ENCODE measurements at regions not wholly inside any gene's neighbourhood (a gene's known extent, or its start where the extent isn't known, plus 50 kb on each side); places are given as distances from the start of the nearest gene placed in this dataset.

DNA sequence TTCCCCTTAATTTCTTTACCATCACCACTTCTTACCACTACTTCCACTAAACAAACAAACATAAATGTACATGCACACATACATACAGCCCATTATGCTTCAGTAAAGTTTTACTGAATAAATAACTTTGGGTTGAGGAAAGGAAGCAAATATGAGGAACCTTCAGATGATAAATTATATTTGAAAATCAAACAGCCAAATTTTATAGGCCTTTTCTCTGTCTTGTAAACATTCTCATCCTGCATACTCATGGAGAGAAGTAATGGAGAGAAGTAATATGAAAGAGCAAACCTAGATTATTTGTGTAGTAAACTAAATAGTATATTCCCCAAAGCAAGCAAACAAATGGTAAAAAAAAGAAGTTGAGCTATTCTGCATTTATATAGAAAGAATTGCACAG, 658.3 kb upstream of the RORB start (continued):
- TF ChIP-seq, protein P1, sequence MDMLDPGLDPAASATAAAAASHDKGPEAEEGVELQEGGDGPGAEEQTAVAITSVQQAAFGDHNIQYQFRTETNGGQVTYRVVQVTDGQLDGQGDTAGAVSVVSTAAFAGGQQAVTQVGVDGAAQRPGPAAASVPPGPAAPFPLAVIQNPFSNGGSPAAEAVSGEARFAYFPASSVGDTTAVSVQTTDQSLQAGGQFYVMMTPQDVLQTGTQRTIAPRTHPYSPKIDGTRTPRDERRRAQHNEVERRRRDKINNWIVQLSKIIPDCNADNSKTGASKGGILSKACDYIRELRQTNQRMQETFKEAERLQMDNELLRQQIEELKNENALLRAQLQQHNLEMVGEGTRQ (IDR thresholded peaks at IDR 0.05; ENCODE audit: borderline replicate concordance, low read depth, low read length): no peak
- TF ChIP-seq MEF2A (IDR thresholded peaks at IDR 0.05; ENCODE audit: borderline replicate concordance, low read depth): no peak
- TF ChIP-seq SMC3 (IDR thresholded peaks at IDR 0.05; ENCODE audit: low read depth, low read length): no peak
- TF ChIP-seq, protein P2, sequence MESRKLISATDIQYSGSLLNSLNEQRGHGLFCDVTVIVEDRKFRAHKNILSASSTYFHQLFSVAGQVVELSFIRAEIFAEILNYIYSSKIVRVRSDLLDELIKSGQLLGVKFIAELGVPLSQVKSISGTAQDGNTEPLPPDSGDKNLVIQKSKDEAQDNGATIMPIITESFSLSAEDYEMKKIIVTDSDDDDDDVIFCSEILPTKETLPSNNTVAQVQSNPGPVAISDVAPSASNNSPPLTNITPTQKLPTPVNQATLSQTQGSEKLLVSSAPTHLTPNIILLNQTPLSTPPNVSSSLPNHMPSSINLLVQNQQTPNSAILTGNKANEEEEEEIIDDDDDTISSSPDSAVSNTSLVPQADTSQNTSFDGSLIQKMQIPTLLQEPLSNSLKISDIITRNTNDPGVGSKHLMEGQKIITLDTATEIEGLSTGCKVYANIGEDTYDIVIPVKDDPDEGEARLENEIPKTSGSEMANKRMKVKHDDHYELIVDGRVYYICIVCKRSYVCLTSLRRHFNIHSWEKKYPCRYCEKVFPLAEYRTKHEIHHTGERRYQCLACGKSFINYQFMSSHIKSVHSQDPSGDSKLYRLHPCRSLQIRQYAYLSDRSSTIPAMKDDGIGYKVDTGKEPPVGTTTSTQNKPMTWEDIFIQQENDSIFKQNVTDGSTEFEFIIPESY (IDR thresholded peaks at IDR 0.05; ENCODE audit: borderline replicate concordance, low read depth): no peak

DNA sequence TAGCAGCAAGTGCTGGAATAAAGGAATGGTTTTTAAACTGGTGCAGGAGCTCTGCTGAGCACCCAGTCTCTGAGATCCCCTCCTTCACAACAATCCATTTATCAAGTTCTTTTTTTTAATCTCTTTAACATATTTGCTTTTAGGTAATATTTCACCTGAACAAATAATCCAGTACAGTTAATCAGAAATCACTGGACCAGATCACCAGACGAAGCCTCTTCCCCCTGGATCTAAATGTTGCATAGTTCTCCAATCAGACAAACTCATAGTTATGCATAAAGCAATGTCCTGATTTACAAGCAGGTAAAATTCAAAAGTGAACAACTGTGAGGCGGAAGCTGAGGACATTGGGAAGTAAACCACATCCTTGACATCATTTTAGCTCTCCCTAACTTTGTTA, 657.7 kb upstream of the RORB start:
- no peaks in the 10 kb centered on the region for H4K20me1 ChIP-seq (ENCODE audit: insufficient read depth)
- H3K4me3 ChIP-seq (ENCODE audit: low read depth in 2 of 2, low read length in 1 of 2): no peak overlapping the region
- H3K27ac ChIP-seq (ENCODE audit: low read depth in 2 of 2, low read length in 1 of 2): no peak overlapping the region
- CTCF ChIA-PET: no interaction called here
- no peak for TF ChIP-seq EZH2phosphoT487 (IDR thresholded peaks at IDR 0.05; ENCODE audit: borderline replicate concordance, low read depth)
- TF ChIP-seq EP300 (IDR thresholded peaks at IDR 0.05; ENCODE audit: borderline replicate concordance in 1 of 2, low read depth in 1 of 2, low read length in 1 of 2): no peak
- no peak for TF ChIP-seq CHD2 (IDR thresholded peaks at IDR 0.05; ENCODE audit: low read length, partially characterized antibody)
- TF ChIP-seq, protein P3, sequence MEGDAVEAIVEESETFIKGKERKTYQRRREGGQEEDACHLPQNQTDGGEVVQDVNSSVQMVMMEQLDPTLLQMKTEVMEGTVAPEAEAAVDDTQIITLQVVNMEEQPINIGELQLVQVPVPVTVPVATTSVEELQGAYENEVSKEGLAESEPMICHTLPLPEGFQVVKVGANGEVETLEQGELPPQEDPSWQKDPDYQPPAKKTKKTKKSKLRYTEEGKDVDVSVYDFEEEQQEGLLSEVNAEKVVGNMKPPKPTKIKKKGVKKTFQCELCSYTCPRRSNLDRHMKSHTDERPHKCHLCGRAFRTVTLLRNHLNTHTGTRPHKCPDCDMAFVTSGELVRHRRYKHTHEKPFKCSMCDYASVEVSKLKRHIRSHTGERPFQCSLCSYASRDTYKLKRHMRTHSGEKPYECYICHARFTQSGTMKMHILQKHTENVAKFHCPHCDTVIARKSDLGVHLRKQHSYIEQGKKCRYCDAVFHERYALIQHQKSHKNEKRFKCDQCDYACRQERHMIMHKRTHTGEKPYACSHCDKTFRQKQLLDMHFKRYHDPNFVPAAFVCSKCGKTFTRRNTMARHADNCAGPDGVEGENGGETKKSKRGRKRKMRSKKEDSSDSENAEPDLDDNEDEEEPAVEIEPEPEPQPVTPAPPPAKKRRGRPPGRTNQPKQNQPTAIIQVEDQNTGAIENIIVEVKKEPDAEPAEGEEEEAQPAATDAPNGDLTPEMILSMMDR (IDR thresholded peaks at IDR 0.05): no peak
- no peak for TF ChIP-seq SIN3A (IDR thresholded peaks at IDR 0.05; ENCODE audit: borderline replicate concordance, low read depth, low read length)
- DNase-seq: no peak
- POLR2A ChIA-PET: no interaction called here
- H3K79me2 ChIP-seq (ENCODE audit: insufficient read depth): no peaks in the 10 kb centered on the region
- H3F3A ChIP-seq (replicated peaks; ENCODE audit: insufficient read depth): no peaks in the 10 kb centered on the region
- H3K36me3 ChIP-seq (replicated peaks in 1 of 2; ENCODE audit: control insufficient read depth in 1 of 2, insufficient read depth in 2 of 2, low read length in 1 of 2): no peaks in the 10 kb centered on the region
- H3K9me2 ChIP-seq: no peaks in the 10 kb centered on the region
- H3K9me3 ChIP-seq: no peaks in the 10 kb centered on the region
- H2AFZ ChIP-seq (ENCODE audit: low read depth): no peak overlapping the region
- 26% methylated on average over 2 of the region's 2 CpGs for WGBS (ENCODE audit: low lambda C conversion rate)
- H3K9ac ChIP-seq: no peak overlapping the region
- no peaks in the 10 kb centered on the region for H3K4me1 ChIP-seq (ENCODE audit: control insufficient read depth in 1 of 2, insufficient read depth in 2 of 2, low read depth in 1 of 2, low read length in 1 of 2)
- H3K27me3 ChIP-seq (ENCODE audit: insufficient read depth): no peaks in the 10 kb centered on the region
- H3K4me2 ChIP-seq: no peak overlapping the region

DNA sequence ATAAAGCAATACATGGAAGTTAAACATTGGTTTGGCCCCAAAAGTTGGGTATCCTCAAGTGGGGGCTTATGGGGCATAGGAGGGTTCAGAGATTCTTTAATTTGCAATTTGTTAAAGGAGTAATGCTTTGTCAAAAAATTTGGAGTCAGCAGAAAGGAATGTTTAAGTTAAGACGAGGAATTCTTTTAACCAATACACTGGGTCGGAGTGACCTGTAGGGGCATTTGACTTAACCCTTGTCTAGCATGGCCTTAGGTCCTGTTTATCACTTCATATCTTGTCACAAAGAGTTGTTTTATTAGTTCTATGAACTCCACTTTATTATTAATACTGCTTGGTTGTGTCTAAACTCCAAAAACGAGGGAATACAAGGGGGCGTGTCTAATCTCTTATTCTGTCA, 656.1 kb upstream of the RORB start:
- WGBS (ENCODE audit: low lambda C conversion rate): 37% methylated on average over 4 of the region's 4 CpGs
- no peak overlapping the region for H3K4me3 ChIP-seq (ENCODE audit: low read depth in 2 of 2, low read length in 1 of 2)
- H3K27me3 ChIP-seq (ENCODE audit: insufficient read depth): no peaks in the 10 kb centered on the region
- no peaks in the 10 kb centered on the region for H3K9me3 ChIP-seq
- no peaks in the 10 kb centered on the region for H3F3A ChIP-seq (replicated peaks; ENCODE audit: insufficient read depth)
- no peak for DNase-seq
- H3K36me3 ChIP-seq (replicated peaks in 1 of 2; ENCODE audit: control insufficient read depth in 1 of 2, insufficient read depth in 2 of 2, low read length in 1 of 2): no peaks in the 10 kb centered on the region
- no peaks in the 10 kb centered on the region for H3K9me2 ChIP-seq
- no peak overlapping the region for H3K4me2 ChIP-seq
- H2AFZ ChIP-seq (ENCODE audit: low read depth): no peak overlapping the region
- TF ChIP-seq NFIC (IDR thresholded peaks at IDR 0.05; ENCODE audit: borderline replicate concordance): no peak
- TF ChIP-seq, protein P4, sequence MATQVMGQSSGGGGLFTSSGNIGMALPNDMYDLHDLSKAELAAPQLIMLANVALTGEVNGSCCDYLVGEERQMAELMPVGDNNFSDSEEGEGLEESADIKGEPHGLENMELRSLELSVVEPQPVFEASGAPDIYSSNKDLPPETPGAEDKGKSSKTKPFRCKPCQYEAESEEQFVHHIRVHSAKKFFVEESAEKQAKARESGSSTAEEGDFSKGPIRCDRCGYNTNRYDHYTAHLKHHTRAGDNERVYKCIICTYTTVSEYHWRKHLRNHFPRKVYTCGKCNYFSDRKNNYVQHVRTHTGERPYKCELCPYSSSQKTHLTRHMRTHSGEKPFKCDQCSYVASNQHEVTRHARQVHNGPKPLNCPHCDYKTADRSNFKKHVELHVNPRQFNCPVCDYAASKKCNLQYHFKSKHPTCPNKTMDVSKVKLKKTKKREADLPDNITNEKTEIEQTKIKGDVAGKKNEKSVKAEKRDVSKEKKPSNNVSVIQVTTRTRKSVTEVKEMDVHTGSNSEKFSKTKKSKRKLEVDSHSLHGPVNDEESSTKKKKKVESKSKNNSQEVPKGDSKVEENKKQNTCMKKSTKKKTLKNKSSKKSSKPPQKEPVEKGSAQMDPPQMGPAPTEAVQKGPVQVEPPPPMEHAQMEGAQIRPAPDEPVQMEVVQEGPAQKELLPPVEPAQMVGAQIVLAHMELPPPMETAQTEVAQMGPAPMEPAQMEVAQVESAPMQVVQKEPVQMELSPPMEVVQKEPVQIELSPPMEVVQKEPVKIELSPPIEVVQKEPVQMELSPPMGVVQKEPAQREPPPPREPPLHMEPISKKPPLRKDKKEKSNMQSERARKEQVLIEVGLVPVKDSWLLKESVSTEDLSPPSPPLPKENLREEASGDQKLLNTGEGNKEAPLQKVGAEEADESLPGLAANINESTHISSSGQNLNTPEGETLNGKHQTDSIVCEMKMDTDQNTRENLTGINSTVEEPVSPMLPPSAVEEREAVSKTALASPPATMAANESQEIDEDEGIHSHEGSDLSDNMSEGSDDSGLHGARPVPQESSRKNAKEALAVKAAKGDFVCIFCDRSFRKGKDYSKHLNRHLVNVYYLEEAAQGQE (IDR thresholded peaks at IDR 0.05; ENCODE audit: low read depth, low read length): no peak
- TF ChIP-seq MXI1 (IDR thresholded peaks at IDR 0.05; ENCODE audit: low read depth, low read length): no peak
- no peak for TF ChIP-seq NRF1 (IDR thresholded peaks at IDR 0.05; ENCODE audit: low read depth, low read length)
- H3K79me2 ChIP-seq (ENCODE audit: insufficient read depth): no peaks in the 10 kb centered on the region
- H3K4me1 ChIP-seq (ENCODE audit: control insufficient read depth in 1 of 2, insufficient read depth in 2 of 2, low read depth in 1 of 2, low read length in 1 of 2): no peaks in the 10 kb centered on the region
- CTCF ChIA-PET: no interaction called here
- POLR2A ChIA-PET: no interaction called here
- no peaks in the 10 kb centered on the region for H4K20me1 ChIP-seq (ENCODE audit: insufficient read depth)
- H3K27ac ChIP-seq (ENCODE audit: low read depth in 2 of 2, low read length in 1 of 2): no peak overlapping the region
- no peak overlapping the region for H3K9ac ChIP-seq

All from SK-N-SH (cell line).